SKM-1 treated with dmso at 0.1 percent for 144 hours (cell line): ENCODE measurements at regions not wholly inside any gene's neighbourhood (a gene's known extent, or its start where the extent isn't known, plus 50 kb on each side); places are given as distances from the start of the nearest gene placed in this dataset.

Experiments
- DNase-seq: peaks from one replicate; lab custom pipeline; 2025; ENCODE audit not compliant: unreplicated experiment; lab: John Stamatoyannopoulos, UW

- DNase-seq, result no peak
Measured at GRCh38 chr22:46077669-46078099, 72.6 kb upstream of the PPARA start.

GRCh38 chr22:46078241-46079092, 71.9 kb upstream of the PPARA start:
- DNase-seq, result no peak

- no peak for DNase-seq
Measured at GRCh38 chr22:46079093-46079860, 71.0 kb upstream of the PPARA start.

- DNase-seq, result no peak
Measured at GRCh38 chr22:46079861-46080821, 70.2 kb upstream of the PPARA start.

GRCh38 chr22:46081036-46081830, 69.1 kb upstream of the PPARA start:
- no peak for DNase-seq

GRCh38 chr22:46081831-46082210, 68.5 kb upstream of the PPARA start:
- DNase-seq, result no peak

GRCh38 chr22:46082633-46083032, 67.7 kb upstream of the PPARA start:
- DNase-seq, result no peak

- DNase-seq, result no peak
Measured at GRCh38 chr22:46083383-46084350, 66.7 kb upstream of the PPARA start.

GRCh38 chr22:46084376-46084775, 66.0 kb upstream of the PPARA start:
- no peak for DNase-seq

- DNase-seq, result no peak
Measured at GRCh38 chr22:46084943-46085827, 65.1 kb upstream of the PPARA start.

GRCh38 chr22:46085828-46086576, 64.3 kb upstream of the PPARA start:
- no peak for DNase-seq

GRCh38 chr22:46086577-46087335, 63.6 kb upstream of the PPARA start:
- DNase-seq, result no peak

GRCh38 chr22:46087336-46087690, 63.0 kb upstream of the PPARA start:
- DNase-seq, result no peak

- DNase-seq, result no peak
Measured at GRCh38 chr22:46087816-46088277, 62.5 kb upstream of the PPARA start.

- DNase-seq, result no peak
Measured at GRCh38 chr22:46088541-46089311, 61.6 kb upstream of the PPARA start.
